Bone marrow (tissue), 2 donors: ENCODE measurements at regions not wholly inside any gene's neighbourhood (a gene's known extent, or its start where the extent isn't known, plus 50 kb on each side); places are given as distances from the start of the nearest gene placed in this dataset.

ENCODE experiments used
- DNase-seq, 2 donors: peaks; one replicate each; lab custom pipeline; 2025; lab: John Stamatoyannopoulos, UW

DNA sequence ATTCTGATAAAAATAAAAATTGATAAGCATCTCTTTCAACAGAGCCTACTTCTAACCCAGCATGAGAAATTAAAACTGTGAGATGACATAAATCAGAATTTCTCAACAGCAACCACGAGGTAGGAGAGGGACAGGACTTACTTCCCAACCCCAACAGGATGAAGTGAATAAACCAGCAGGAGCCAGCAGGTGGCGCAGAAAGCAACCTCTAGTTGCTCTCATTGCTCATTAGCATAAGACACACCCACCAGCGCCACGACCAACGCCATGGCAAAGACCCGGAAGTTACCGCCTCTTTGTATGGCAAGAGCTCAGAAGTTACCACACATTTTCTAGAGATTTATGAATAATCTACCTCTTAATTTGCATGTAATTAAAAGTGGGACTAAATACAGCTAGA lies 189.4 kb upstream of the CDH8 start:
- DNase-seq, result peak in 1 of 2 donors; percentile 30

DNA sequence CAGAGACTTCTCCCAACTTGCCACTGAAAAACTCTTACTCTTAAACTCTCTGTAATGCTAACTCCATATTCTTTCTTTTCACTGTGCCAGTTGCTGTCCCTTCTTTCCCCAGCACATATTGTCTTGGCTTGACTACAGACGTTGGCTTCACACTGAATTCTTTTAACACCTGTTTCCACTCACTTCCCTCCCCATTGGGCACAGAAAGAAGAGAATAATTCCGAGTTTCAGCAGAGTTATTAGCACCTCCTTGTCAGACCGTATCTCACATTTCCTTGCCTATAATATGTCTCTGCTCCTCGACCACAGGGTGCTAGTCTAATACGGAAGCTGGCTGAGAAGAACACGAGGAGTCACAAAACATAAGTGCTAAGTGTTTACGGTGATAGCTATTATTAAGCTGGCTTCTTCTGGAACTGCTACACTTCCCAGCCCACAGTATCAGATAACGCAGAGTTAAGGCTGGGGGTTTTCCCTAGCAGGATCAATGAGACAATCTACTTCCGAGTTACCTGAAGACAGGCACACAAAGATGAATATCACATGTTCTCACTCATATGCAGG lies 188.5 kb upstream of the CDH8 start:
- DNase-seq, result no peak

DNA sequence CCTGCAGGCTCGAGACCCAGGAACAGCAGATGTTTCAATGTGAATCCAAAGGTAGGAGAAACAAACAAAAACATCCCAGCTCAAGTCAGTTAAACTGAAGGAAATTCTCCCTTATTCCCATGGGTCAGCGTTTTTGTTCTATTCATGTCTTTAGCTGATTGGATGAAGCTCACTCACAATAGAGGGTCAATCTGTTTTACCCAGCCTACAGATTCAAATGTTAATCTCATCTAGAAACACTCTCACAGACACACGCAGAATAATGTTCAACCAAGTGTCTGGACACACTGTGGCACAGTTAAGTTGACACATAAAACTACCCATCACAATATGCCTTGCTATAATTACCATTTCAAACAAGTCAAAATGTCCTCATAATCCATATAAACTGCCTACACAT lies 180.6 kb upstream of the CDH8 start:
- DNase-seq, result no peak

DNA sequence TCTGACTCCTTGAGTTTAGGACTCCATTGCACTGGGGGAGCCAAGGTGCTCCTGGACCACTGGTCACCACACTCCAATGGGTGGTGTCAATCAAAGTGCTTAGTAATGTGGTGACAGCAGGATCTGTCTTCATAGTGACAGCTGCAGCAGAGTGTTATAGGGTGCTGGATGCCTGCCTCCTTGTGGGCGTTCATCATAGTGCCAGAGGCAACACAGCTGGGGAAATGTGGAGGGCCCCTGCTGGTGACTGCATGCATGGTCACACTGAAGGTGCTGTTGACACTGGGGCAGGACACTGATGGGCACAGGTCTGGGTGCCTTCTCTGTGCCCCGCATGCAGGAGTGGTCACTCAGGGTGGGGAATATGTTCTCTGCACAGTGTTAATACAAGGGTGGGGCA lies 177.5 kb upstream of the CDH8 start:
- no peak for DNase-seq

DNA sequence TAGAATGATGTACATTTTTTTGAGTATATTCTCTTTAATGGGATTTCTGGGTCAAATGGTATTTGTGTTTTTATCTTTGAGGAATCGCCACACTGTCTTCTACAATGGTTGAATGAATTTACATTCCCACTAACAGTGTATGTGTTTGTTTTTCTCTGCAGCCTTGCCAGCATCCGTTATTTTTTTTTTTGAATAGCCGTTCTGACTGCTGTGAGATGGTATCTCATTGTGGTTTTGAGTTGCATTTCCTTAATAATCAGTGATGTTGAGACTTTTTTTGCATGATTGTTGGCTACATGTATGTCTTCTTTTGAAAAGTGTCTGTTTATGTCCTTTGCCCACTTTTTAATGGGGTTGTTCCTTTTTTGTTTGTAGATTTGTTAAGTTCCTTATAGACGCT lies 172.7 kb upstream of the CDH8 start:
- DNase-seq, result no peak

DNA sequence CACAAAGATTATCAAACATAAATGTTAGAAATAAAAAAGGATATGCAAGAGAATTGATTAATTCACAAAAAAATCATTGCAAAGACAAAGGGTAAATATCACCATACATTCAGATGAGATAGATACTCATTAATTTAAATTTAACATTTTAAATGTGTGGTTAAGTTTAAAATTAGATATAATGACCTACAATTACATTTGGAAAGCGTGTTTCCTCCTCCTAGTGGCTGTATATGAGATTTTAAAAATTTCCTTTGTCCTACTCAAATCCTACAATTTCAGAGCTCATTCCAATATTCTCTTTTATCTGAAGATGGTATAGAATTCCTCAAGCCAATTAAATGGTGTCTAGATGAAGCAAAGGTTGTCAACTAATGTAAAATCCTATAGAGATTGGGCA lies 169.2 kb upstream of the CDH8 start:
- DNase-seq, result no peak

DNA sequence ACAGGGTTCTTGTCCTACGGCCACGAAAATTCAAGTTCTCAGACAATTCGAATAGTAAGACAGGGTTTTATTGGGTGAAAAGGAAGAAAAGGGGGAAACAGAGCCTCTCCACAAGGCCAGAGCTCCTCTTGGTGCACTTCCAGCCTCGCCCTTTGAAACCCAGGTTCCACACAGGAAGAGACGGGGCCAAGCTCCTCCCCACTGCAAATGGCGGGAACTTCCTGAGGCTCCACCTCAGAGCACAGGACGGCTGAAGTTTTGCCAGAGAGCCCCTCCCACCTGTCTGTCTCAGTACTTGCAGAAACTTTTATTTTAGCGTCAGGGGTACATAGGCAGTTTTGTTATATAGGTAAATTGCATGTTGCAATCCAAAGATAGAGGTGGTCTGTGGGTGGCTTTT lies 165.7 kb upstream of the CDH8 start:
- no peak for DNase-seq

DNA sequence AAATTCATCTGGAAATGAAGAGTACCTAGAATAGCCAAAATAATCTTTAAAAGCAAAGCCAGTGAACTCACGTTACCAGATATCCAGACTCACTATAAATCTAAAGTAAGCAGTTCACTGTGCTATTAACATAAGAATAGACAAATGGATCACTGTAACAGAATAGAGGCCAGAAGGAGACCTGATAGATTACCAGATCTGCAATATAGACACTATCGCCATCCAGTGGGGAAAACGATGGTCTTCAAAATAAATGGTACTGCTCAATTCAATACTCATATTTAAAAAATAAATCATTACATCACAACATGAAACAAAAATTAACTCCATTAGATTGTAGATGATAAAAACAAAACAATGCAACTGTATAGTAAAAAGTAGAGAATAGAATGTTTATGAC lies 158.6 kb upstream of the CDH8 start:
- no peak for DNase-seq

DNA sequence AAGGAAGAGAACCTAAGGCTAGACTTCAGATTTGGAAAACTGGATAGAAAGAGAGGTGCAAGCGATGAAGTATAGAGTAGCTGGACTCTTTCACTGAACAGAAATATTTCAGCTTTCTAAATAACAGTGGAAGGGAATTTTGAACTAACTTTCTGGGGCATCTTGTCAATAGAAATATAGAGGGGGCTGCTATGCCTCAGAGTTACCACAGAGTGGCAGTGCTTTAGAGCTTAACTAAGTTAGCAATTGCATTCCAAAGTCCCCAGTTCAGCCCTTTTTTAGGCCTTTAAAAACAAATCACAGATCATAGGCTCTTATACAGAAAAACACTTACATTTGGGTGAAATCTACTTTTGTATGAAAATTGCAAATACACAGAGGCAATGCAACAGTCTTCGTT lies 154.2 kb upstream of the CDH8 start:
- DNase-seq, result no peak

DNA sequence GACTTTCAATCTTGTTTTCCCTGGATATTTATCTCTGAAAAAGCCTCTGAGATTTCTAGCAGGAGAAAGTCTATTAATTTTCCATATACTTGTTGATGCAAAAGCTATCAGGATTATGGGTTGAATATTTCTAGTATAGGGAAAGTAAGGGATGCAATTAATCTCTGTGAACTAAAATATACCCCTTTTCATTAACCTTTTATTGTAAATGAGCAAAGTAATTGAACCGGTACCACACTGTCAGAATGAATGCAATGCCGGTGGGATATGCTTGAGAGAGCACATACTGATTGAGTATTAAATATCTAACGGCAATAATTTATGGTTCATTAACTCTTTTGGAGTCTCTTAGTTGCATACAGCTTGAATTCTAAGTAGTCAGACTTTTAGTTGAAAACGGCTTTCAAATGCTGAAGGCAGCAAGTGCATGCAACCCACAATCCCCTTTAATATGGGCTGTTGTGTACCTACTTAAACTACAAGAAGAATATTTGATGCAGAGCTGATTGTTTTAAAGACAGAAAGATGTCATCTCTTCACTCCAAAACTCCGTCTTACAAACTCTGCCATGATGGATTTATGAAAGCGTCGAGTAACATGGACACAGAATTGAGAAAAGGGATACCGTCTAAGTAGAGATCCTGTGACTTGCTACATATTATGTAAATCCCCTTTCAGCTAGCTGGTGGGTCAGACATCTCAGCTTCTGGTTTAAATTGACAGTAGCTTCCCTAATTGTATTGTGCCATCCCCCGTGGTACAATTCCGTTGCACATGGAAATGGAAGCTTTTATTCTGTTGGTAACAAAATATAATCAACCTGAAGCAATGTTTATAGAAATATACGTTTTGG lies 141.3 kb upstream of the CDH8 start:
- DNase-seq, result no peak

DNA sequence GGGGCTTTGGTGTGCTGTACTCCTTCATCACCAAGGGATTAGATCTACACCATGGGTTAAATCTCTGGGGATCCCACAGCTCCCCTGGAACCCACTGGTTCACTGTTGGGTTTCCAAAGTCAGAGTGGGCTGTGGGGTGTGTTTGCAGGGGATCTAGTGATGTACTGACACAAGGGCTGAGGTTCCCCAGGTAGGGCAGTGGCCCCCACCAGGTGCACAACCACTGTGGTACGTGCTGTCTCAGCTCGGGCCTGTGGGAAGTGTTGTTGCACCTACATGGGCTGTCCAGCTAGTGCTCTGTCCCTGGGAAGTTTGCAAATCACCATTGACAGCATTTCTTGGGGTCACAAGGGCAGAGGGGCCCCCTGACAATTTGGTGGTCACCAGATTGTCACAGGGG lies 134.4 kb upstream of the CDH8 start:
- no peak for DNase-seq

DNA sequence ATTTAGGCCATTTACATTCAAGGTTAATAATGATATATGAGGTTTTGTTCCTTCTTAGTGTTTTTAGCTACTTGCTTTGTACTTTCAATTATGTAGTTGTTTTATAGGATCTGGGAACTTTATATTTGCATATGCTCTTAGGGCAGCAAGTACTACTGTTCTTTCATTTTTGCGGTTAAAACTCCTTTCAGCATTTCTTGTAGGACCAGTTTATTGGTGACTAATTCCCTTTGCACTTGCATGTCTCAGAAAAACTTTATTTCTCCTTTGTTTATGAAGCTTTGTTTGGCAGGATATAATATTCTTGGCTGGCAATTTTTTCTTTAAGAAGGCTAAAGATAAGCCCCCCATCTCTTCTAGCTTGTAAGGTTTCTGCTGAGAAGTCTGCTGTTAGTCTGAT lies 131.3 kb upstream of the CDH8 start:
- DNase-seq, result no peak

DNA sequence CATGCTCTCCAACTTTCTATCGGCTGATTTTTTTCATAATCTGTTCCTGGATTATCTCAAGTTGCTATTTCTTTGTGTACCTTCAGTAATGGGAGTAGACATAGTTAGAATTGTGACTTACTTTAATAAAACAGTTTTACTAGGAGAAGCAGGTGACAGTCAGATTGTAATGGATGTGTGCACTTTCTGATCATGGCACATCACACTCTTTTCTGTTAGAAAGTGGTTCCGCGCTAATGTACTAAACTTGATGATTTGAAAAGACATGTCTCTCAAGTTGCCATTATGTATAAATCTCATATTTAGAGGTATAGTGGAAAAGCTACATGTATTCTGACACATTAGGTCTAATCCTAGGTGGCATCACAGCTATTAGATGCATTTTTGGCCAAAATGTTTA lies 121.3 kb upstream of the CDH8 start:
- no peak for DNase-seq

DNA sequence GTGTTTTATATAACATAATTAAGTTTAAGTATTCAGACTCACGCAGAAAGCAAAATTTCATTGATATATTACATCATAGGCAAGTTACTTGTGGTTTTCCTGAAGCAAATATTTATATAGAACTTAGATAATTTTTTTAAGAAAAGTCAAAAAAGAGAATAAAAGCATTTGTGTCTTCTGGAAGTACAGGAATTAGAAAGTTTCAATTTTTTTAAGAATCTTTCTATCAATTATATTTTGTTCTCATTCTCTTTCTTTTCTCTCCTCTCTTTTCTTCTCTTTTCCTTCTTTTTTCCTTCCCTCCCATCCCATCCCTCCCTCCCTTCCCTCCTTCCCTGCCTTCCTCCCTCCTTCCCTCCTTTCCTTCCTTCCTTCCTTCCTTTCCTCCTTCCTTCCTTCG lies 120.7 kb upstream of the CDH8 start:
- DNase-seq, result no peak

DNA sequence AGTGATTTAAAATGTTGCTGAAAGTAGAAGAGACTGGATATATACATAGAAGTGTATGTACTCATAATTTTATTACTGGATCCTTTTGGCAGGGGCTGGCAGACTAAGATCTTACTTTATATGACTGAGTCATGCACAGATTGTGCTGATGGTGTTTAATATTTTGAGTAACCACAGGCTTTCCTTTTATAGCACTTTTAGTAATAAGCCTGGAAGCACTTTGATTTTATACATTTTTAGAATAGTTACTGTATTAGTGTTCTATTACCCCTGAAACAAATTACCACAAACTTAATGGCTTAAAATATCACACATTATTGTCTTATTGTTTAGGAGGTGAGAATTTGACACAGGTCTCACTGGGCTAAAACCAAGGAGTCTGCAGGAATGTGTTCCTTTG lies 113.4 kb upstream of the CDH8 start:
- no peak for DNase-seq

DNA sequence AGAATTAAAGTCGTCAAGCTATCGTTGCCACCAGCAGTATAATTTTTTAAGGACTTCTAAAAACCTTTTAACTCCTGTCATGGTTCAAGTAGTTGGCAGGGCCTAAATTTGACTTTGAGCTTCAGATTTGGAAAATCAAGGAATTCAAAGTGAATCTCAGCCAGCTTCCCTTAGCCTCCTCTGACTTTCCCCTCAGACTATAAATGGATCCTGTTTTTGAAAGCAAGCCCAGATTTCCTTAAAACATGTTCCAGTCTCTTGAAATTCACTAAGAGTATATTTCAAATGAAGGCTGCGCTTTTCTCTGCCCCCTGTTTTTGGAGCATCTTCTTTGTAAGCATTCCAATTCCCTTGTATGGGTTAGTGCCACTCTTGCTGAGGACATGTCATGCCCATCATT lies 101.8 kb upstream of the CDH8 start:
- no peak for DNase-seq

DNA sequence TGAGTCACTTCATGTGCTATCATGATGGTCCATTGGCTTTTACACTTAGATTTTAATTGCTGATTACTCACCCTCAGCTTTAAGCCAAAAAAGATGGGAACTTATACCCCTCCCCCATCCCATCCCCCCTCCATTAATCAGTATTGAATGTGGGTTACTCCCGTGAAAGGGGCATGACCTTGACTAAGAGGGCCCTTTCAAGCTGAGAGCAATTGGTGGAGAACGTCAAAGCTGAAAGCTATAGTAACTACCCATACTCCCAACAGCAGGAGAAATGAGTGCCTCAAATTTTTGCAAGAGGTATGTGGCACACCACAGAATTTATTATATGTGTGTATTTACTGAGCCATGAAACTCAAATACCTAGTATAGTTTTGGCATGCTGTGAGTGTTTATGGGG lies 99.7 kb upstream of the CDH8 start:
- DNase-seq, result no peak

DNA sequence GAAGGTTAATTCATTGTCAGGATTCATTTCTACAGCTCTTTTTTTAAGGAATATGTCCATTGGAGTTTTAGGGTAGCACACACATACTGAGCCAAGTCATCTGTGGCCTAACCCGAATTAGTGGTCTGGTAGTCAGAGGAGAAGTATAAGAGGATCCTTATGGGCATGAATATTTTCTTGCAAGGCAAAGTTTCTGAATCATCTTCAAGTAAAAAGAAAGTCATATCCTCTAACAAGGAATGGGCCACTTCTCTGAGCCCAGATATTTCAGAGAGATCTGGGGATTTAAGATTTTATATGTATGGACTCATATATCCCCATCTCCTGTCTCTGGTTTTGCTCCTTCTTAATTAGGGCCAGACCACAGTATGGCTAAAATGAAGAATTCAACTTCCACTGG lies 99.2 kb upstream of the CDH8 start:
- no peak for DNase-seq

DNA sequence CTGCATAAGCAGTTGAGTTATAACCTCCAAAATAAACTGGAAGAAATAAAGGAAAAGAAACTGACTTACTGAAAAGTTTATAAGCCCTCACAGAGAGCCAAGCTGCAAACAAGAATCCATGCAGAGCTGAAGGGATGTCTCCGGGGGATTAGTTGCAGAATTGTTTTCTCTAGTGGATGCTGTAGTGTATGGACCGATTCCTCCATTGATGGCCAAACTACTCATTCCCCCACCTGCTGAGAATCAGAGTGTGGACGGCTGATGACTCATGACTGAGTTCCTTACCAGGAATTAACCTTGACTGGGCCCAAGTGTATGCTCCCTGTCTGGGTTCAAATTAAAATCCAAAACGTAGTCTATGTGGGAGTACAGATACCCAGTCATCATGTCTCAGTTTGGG lies 93.9 kb upstream of the CDH8 start:
- DNase-seq, result no peak

DNA sequence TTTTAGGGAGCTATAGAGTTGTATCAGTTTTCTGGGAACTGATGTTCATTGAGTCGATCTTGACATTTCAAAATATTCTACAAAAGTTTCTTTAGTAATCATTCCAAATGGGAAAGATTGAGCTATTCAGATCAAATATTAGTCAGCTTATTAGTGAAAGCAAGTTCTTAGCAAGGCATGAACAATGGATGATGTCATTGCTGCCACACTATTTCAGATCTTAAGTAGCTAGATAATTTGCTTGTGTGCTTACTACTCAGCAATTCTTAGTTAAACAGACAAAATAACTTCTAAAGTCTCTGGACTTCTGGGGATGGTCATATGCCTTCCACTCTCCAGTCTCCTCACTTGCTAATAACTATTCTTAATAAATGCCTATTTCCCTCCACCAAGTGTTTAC lies 69.0 kb upstream of the CDH8 start:
- no peak for DNase-seq

DNA sequence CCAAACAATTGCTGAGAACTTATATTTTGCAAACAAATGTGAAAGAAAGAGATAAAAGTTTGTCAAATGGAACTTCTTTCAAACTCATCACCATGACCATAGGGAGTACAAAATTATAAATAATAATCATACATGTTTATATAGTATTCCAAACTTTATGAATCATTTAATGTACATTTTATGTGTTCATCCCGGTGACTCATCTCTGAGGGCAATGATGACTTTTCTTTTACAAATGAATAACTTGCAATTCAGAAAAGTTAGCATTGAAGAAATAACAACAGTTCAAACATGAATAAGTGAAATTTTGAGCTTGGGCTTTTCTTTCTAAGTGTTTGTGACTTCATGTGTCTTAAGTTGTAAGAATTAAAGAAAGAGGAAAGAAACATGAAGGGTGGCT lies 66.3 kb upstream of the CDH8 start:
- no peak for DNase-seq

DNA sequence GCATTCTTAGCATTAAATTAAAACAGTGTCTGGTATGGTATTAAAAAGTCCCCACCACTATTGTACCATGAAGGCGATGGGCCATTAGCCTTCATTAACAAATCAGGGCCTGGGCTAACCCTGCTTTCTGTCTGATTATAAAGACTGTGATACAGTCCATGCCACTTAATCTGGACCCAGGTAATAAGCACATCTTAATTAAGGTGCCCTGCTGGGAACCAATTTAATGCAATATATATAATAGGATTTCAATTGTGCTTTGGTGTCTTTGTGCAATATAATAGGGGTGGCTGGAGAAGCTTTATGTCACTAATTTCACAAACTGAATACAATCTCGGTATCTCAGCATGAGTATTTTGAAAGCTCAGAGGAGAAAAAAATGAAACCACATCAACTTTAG lies 64.4 kb upstream of the CDH8 start:
- DNase-seq, result no peak

DNA sequence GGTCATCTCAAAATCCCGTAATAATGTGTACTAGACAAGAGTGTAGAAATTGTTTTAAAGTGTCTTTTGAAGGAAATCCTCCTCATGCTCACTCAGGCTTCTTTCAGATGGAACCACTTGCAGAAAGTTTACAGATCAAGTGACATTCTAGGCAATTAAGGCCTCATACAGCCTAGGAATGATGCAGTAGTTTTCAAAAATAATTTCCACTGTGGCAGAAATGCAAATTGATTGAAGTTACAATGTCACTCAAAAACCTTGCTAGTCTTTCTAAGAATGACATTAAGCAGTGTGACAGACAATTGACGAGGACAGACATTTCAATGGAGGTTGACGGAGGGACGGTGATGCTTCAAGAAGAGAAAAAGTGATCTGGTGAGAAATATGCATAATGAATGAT lies 53.5 kb upstream of the CDH8 start:
- no peak for DNase-seq

DNA sequence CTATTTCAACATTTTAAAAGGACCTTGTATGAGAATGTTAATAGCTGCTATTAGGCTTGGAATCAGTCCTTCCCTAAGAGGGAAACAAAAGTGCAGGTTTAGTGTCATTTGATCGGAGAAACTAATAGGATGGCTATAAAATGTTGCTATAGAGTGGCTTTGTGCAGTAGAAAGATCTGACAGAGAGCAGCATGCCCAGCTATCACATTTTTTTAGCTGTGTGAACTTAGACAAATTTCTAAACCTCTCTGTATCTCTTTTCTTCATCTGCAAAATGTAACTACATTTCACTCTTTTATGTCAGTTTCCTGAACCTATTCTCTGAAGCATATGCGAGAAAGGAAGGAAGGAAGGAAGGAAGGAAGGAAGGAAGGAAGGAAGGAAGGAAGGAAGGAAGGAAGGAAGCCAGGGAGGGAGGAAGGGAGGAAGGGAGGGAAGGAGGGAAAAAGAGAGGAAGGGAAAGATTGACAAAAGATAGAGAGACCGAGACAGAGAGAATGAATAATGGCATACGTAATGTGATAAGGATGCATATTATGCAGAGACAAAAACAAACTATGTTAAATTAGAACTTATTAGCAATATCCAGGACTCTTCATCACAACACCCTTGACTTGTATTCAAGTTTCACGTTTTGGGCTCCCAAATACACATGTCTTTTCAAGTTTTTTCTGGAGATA lies 52.6 kb upstream of the CDH8 start:
- DNase-seq, result no peak
